GM12874 (cell line): ENCODE measurements at regions not wholly inside any gene's neighbourhood (a gene's known extent, or its start where the extent isn't known, plus 50 kb on each side); places are given as distances from the start of the nearest gene placed in this dataset.

ENCODE experiments used
- TF ChIP-seq, protein P1 (sequence below): IDR thresholded peaks from 2 replicates; pipeline ENCODE4 v1.5.1; 2011; ENCODE audit warnings: low read depth, mild to moderate bottlenecking, control low read depth, low read length, moderate library complexity; ENCODE audit not compliant: insufficient read depth

DNA sequence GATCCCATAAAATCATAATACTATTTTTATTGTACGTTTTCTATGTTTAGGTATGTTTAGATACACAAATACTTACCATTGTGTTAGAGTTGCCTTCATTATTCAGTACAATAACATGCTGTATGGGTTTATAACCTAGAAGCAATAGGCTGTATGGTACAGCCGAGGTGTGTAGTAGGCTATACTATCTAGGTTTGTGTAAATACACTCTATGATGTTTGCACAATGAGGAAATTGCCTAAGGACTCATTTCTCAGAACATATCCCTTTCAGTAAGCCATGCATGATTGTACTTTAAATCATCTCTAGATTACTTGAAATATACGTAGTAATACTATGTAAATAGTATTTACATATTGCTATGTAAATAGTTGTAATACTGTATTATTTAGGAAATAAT lies 156.7 kb downstream of the CDCA7 start:
- TF ChIP-seq, protein P1, sequence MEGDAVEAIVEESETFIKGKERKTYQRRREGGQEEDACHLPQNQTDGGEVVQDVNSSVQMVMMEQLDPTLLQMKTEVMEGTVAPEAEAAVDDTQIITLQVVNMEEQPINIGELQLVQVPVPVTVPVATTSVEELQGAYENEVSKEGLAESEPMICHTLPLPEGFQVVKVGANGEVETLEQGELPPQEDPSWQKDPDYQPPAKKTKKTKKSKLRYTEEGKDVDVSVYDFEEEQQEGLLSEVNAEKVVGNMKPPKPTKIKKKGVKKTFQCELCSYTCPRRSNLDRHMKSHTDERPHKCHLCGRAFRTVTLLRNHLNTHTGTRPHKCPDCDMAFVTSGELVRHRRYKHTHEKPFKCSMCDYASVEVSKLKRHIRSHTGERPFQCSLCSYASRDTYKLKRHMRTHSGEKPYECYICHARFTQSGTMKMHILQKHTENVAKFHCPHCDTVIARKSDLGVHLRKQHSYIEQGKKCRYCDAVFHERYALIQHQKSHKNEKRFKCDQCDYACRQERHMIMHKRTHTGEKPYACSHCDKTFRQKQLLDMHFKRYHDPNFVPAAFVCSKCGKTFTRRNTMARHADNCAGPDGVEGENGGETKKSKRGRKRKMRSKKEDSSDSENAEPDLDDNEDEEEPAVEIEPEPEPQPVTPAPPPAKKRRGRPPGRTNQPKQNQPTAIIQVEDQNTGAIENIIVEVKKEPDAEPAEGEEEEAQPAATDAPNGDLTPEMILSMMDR, result no peak

DNA sequence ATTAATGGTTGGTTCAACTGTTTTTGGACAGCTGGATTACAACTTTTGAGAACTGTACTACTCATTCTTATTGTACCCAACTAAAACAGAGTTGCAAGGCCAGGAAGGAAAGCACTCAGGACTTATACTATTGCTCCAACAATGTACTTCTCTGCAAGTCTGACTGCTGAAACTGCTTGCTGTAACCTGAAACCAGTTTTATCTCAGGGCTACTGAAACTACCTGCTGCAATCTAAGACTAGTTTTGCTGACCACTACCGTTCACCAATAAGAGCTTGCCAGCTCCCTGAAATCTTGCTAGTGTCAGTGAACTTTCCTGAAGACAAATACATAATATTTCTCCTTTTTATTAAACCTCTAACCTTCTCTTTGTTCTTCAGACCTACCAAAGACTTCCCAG lies 157.3 kb downstream of the CDCA7 start:
- TF ChIP-seq, protein P1, result no peak

DNA sequence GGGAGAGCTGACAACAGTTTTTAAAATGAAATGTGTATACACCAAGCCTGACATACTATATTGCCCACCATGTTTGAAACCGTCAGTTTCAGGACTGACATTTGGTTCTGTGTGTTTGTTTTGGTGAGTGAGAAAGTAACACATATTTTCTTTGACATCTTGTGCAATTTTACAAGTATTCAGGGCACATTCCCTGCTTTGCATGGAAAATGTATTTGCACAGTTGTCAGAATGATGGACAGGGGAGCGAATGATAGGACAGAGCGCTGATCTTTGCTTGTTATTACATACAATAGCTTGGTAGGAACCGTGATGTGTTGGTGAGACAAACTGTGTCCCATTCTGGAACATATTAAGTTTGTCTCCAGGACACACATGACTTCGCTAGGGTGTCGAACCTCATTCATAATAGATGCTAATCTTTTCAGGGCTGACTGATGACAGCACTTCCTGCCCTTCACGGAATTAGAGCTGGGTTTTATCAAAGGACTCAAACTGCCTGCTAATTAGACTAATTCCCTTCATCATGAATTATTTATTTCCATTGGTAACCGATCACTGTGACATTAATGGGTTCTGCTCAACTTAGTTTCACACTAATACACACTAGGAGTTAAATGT lies 158.5 kb downstream of the CDCA7 start:
- TF ChIP-seq, protein P1, result no peak

DNA sequence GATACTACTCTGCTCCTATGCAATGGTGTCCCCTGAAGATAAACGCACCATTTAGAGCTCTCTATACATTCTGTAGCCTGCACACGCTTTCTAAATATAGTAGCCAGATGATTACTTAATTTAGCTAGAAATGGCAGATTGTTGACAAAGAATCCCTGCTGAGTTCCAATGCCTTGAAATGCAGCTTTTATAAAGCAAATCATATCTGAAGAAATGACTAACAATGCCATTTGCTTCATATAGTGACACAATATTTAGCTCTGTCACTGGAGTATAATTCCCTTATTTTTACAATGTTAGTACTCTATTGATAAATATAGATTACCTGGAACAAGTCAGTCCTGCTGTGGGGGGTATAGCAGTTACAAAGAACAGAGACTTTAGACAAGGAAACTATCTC lies 166.2 kb downstream of the CDCA7 start:
- TF ChIP-seq, protein P1, result no peak

DNA sequence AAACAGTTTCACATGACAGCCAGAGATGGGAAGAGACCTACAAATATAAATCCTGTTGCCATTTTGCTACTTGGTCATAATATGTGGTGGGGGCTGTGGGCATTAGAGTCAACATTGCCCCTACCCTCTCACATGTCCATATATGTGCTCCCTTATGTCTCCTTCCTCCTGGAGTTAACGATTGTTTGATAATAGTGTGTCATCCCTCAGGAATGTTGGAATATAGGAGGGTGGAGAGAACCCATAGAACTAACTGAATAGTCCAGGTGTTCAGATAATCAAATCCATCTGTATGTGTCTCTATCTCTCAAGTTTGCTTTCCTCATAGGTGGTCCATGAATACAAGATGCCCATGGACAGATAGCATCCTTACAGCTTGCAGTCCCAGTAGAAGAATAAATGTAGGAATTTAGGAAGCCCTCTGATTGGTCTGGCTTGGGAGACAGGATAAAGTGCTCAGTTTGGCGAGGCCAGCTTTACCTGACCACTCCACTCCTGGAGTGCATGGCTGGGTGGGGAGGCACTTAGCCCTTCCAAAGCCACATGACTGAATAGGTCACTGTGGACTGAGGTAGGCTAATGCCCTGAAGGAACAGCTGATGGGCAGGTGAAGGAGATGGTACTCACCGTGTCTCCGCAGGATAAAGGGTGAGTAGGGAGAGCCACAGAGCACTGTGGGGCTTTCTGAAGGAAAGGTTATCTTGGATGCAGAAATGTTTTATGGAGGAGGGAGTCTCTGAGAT lies 166.9 kb downstream of the CDCA7 start:
- TF ChIP-seq, protein P1, result no peak

DNA sequence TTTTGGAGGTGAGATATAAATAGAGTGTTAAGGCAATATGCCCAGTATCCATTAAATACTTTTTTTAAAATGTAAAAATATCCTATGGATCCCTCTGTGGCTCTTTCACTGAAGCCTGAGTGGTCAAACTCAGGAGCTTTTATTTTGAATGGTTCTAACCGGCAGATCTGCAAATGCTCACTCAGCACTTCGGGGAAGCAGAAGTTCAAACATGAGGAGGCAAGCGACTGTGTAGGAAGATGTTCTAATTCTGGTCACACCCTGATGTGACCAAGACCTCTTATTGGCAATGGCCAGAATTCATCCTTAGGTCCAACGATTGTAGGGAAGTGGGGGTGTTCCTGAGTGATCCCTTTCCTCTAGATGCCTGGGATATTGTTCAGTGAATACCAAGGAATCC lies 168.8 kb downstream of the CDCA7 start:
- TF ChIP-seq, protein P1, result no peak

DNA sequence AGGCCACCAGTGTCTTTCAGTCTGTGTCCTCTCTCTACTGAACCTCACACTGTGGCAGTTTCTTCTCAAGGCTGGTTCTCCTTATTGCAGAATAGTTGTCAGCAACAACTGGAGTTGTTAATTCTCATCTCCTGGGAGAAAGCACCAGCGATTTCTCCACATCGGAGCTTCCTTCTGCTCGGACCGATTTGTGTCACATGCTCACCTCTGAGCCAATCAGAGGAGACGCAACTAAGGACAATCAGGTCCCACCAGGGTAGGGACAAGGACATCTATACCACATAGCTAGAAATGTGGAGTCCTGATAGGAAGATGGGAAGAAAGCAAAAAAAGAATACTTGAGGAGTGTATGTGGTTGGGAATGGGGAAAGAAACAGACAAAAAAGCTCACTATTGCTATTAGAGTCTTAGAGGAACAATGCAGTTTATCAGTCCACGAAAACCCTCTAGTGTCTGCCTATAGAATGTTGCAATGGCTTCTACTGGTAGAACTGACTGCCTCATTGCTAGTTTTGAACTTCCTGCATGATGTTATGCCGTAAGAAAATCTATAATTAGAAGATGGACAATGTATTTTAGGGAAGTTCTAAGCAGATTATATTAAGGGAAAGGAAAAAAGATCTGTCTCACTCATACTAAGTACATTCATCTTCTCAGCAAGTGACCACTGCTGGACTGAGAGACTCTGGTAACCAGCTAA lies 169.7 kb downstream of the CDCA7 start:
- TF ChIP-seq, protein P1, result no peak
